ENCODE measurements at regions not wholly inside any gene's neighbourhood (a gene's known extent, or its start where the extent isn't known, plus 50 kb on each side); places are given as distances from the start of the nearest gene placed in this dataset.

- TF ChIP-seq CTCF (IDR thresholded peaks at IDR 0.05) = no peak
- H3K4me3 ChIP-seq = no peak overlapping the region
- no peaks in the 10 kb centered on the region for H3K36me3 ChIP-seq
- H3K27me3 ChIP-seq = no peaks in the 10 kb centered on the region
- DNase-seq (ENCODE audit: low spot score) = no peak
- H3K27ac ChIP-seq = no peak overlapping the region
- no peaks in the 10 kb centered on the region for H3K9me3 ChIP-seq
- H3K4me1 ChIP-seq = peaks cover 0 to 11% of the 10 kb centered on the region in 2 donors
Measured at GRCh38 chr5:72618708-72619107, 111.5 kb upstream of the ZNF366 start.

- H3K4me3 ChIP-seq = no peak overlapping the region
- no peaks in the 10 kb centered on the region for H3K36me3 ChIP-seq
- no peak for TF ChIP-seq CTCF (IDR thresholded peaks at IDR 0.05)
- no peak overlapping the region for H3K27ac ChIP-seq
- H3K4me1 ChIP-seq = peaks cover 0 to 8% of the 10 kb centered on the region in 2 donors
- no peaks in the 10 kb centered on the region for H3K9me3 ChIP-seq
- DNase-seq (ENCODE audit: low spot score) = no peak
- no peaks in the 10 kb centered on the region for H3K27me3 ChIP-seq
Measured at GRCh38 chr5:72615061-72615460, 107.9 kb upstream of the ZNF366 start.

- H3K4me1 ChIP-seq = peaks cover 0 to 8% of the 10 kb centered on the region in 2 donors
- no peaks in the 10 kb centered on the region for H3K9me3 ChIP-seq
- H3K27me3 ChIP-seq = no peaks in the 10 kb centered on the region
- no peak overlapping the region for H3K4me3 ChIP-seq
- DNase-seq (ENCODE audit: low spot score) = no peak
- no peak for TF ChIP-seq CTCF (IDR thresholded peaks at IDR 0.05)
- H3K36me3 ChIP-seq = no peaks in the 10 kb centered on the region
- no peak overlapping the region for H3K27ac ChIP-seq
Measured at GRCh38 chr5:72613515-72613914, 106.3 kb upstream of the ZNF366 start.

GRCh38 chr5:72612810-72613209 is 105.6 kb upstream of the ZNF366 start:
- H3K4me1 ChIP-seq = peaks cover 0 to 8% of the 10 kb centered on the region in 2 donors
- no peaks in the 10 kb centered on the region for H3K27me3 ChIP-seq
- no peak overlapping the region for H3K4me3 ChIP-seq
- no peaks in the 10 kb centered on the region for H3K36me3 ChIP-seq
- DNase-seq (ENCODE audit: low spot score) = no peak
- H3K27ac ChIP-seq = no peak overlapping the region
- H3K9me3 ChIP-seq = no peaks in the 10 kb centered on the region
- no peak for TF ChIP-seq CTCF (IDR thresholded peaks at IDR 0.05)

GRCh38 chr5:72611118-72611730 is 104.0 kb upstream of the ZNF366 start:
- no peaks in the 10 kb centered on the region for H3K27me3 ChIP-seq
- H3K9me3 ChIP-seq = no peaks in the 10 kb centered on the region
- H3K4me1 ChIP-seq = peaks cover 0 to 8% of the 10 kb centered on the region in 2 donors
- peak; percentile 87 to 95 for TF ChIP-seq CTCF (IDR thresholded peaks at IDR 0.05)
- no peak overlapping the region for H3K27ac ChIP-seq
- DNase-seq (ENCODE audit: low spot score) = peak; percentile 83
- no peaks in the 10 kb centered on the region for H3K36me3 ChIP-seq
- H3K4me3 ChIP-seq = no peak overlapping the region

- Histone ChIP-seq H3K9me3 (no peaks in the 10 kb centered on the region), H3K27ac (no peak overlapping the region), H3K4me3 (no peak overlapping the region), H3K4me1 (peaks cover 0 to 13% of the 10 kb centered on the region in 2 donors), H3K27me3 (no peaks in the 10 kb centered on the region), H3K36me3 (no peaks in the 10 kb centered on the region)
- TF ChIP-seq CTCF (IDR thresholded peaks at IDR 0.05) = no peak
- no peak for DNase-seq (ENCODE audit: low spot score)
Measured at GRCh38 chr5:72608926-72609325, 101.7 kb upstream of the ZNF366 start.
